ENCODE measurements at regions not wholly inside any gene's neighbourhood (a gene's known extent, or its start where the extent isn't known, plus 50 kb on each side); places are given as distances from the start of the nearest gene placed in this dataset.

GRCh38 chr10:2953495-2953894 is 113.9 kb upstream of the PFKP start:
- Histone ChIP-seq H3K4me1 (no peaks in the 10 kb centered on the region), H3K27ac (no peak overlapping the region), H3K36me3 (no peaks in the 10 kb centered on the region), H3K9me3 (no peaks in the 10 kb centered on the region), H3K27me3 (peaks cover 0 to 7% of the 10 kb centered on the region in 2 donors), H3K4me3 (no peak overlapping the region)
- no peak for DNase-seq (ENCODE audit: low spot score in 2 of 2)
- intact Hi-C loops (cut with DNase I; ENCODE audit: low total_unique reads), result no loop called here
- TF ChIP-seq POLR2A (IDR thresholded peaks at IDR 0.05), result no peak
- TF ChIP-seq, protein P1, sequence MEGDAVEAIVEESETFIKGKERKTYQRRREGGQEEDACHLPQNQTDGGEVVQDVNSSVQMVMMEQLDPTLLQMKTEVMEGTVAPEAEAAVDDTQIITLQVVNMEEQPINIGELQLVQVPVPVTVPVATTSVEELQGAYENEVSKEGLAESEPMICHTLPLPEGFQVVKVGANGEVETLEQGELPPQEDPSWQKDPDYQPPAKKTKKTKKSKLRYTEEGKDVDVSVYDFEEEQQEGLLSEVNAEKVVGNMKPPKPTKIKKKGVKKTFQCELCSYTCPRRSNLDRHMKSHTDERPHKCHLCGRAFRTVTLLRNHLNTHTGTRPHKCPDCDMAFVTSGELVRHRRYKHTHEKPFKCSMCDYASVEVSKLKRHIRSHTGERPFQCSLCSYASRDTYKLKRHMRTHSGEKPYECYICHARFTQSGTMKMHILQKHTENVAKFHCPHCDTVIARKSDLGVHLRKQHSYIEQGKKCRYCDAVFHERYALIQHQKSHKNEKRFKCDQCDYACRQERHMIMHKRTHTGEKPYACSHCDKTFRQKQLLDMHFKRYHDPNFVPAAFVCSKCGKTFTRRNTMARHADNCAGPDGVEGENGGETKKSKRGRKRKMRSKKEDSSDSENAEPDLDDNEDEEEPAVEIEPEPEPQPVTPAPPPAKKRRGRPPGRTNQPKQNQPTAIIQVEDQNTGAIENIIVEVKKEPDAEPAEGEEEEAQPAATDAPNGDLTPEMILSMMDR (IDR thresholded peaks at IDR 0.05), result no peak
- no peak for TF ChIP-seq POLR2AphosphoS5 (IDR thresholded peaks at IDR 0.05)

GRCh38 chr10:2951235-2951835 is 116.0 kb upstream of the PFKP start:
- TF ChIP-seq POLR2AphosphoS5 (IDR thresholded peaks at IDR 0.05), result no peak
- TF ChIP-seq, protein P1 (IDR thresholded peaks at IDR 0.05), result no peak
- intact Hi-C loops (cut with DNase I; ENCODE audit: low total_unique reads), result no loop called here
- Histone ChIP-seq H3K27ac (no peak overlapping the region), H3K4me3 (no peak overlapping the region), H3K4me1 (no peaks in the 10 kb centered on the region), H3K36me3 (no peaks in the 10 kb centered on the region), H3K9me3 (no peaks in the 10 kb centered on the region), H3K27me3 (peaks cover 0 to 7% of the 10 kb centered on the region in 2 donors)
- no peak for DNase-seq (ENCODE audit: low spot score in 2 of 2)

DNA sequence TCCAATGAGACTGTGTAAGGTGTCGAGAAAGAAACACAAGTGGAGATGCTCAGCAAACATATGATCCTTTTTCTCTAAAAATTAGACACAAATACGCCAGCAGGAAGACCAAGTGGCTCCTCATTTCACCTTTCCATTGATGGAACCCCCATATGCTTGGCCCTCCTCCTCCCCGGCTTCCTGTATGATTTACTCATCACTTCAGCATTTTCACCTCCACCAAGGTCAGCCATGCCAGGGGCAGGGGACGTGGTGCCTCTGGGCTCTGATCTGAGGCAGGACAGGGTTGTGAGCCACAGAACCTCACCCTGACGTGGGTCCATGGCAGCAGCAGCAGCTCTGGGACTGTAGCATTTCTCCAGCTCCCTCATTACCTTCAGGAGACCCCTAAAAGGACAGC is 116.8 kb upstream of the PFKP start:
- TF ChIP-seq, protein P1 (IDR thresholded peaks at IDR 0.05), result no peak
- TF ChIP-seq POLR2A (IDR thresholded peaks at IDR 0.05) (no peak), POLR2AphosphoS5 (IDR thresholded peaks at IDR 0.05) (no peak)
- DNase-seq (ENCODE audit: low spot score in 2 of 2), result no peak
- H3K27ac ChIP-seq, result no peak overlapping the region
- no peaks in the 10 kb centered on the region for H3K36me3 ChIP-seq
- peaks cover 0 to 7% of the 10 kb centered on the region in 2 donors for H3K27me3 ChIP-seq
- no peaks in the 10 kb centered on the region for H3K9me3 ChIP-seq
- H3K4me1 ChIP-seq, result no peaks in the 10 kb centered on the region
- intact Hi-C loops (cut with DNase I; ENCODE audit: low total_unique reads), result no loop called here
- no peak overlapping the region for H3K4me3 ChIP-seq

DNA sequence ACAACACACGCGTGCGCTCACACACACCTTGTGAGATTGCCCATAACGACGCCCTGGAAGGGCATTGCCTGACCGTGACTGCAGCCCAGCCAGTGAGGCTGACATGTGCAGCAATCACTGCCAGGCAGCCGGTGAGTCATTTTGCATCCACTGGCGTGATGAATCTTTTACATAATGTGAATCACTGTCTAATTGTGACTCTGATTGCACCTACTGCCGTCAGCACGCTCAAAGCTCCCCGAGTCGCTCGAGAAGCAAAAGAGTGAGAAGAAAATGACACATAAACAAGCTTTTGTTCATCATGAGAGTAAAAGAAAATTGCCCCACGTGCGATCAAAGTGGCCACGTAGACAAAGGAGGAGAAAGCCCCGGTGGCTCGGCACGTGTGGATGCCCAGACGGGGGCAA is 117.4 kb upstream of the PFKP start:
- intact Hi-C loops (cut with DNase I; ENCODE audit: low total_unique reads), result no loop called here
- Histone ChIP-seq H3K36me3 (no peaks in the 10 kb centered on the region), H3K9me3 (no peaks in the 10 kb centered on the region), H3K27me3 (peaks cover 0 to 7% of the 10 kb centered on the region in 2 donors), H3K4me3 (no peak overlapping the region), H3K4me1 (no peaks in the 10 kb centered on the region), H3K27ac (no peak overlapping the region)
- DNase-seq (ENCODE audit: low spot score in 2 of 2), result no peak
- TF ChIP-seq POLR2A (IDR thresholded peaks at IDR 0.05) (no peak), POLR2AphosphoS5 (IDR thresholded peaks at IDR 0.05) (no peak)
- TF ChIP-seq, protein P1 (IDR thresholded peaks at IDR 0.05), result no peak

DNA sequence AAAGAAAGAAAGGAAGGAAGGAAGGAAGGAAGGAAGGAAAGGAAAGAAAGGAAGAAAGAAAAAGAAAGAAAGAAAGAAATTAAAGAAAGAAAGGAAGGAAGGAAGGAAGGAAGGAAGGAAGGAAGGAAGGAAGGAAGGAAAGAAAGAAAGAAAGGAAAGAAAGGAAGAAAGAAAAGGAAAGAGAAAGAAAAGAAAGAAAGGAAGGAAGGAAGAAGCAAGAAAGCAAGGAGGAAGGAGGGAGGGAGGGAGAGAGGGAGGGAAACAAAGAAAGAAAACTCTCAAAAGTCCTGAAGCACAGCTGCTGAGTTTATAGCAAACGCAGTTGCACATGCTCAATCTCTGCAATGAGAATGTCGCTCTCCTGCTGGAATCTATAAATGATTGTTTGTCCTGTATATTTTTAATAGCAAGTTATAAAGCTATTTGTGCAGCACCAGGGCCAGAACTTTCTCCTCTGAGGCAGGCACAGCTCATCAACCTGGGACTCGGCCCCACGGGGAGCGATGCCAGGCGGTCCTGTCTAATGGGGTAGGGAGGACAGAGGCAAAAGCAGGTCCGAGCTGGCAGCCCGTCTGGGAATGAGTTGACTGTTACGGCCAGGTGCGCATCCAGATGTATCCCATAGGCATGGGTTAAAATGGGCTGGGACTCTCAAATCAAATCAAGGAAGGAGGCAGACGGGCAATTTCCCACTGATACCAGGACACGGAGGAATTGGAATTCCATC is 118.0 kb upstream of the PFKP start:
- Histone ChIP-seq H3K36me3 (no peaks in the 10 kb centered on the region), H3K4me1 (no peaks in the 10 kb centered on the region), H3K9me3 (no peaks in the 10 kb centered on the region), H3K4me3 (no peak overlapping the region), H3K27me3 (peaks cover 0 to 9% of the 10 kb centered on the region in 2 donors), H3K27ac (no peak overlapping the region)
- TF ChIP-seq POLR2AphosphoS5 (IDR thresholded peaks at IDR 0.05), result no peak
- TF ChIP-seq, protein P1 (IDR thresholded peaks at IDR 0.05), result no peak
- no peak for TF ChIP-seq POLR2A (IDR thresholded peaks at IDR 0.05)
- DNase-seq (ENCODE audit: low spot score in 2 of 2), result no peak
- intact Hi-C loops (cut with DNase I; ENCODE audit: low total_unique reads), result no loop called here
